GM19025 (cell line): ENCODE measurements at regions not wholly inside any gene's neighbourhood (a gene's known extent, or its start where the extent isn't known, plus 50 kb on each side); places are given as distances from the start of the nearest gene placed in this dataset.

Experiments used
- ATAC-seq: cut with Tn5 transposase; IDR thresholded peaks from one replicate; pipeline ENCODE4 v1.9.1; 2021; ENCODE audit warnings: mild to moderate bottlenecking, low read depth, moderate library complexity; ENCODE audit not compliant: unreplicated experiment

DNA sequence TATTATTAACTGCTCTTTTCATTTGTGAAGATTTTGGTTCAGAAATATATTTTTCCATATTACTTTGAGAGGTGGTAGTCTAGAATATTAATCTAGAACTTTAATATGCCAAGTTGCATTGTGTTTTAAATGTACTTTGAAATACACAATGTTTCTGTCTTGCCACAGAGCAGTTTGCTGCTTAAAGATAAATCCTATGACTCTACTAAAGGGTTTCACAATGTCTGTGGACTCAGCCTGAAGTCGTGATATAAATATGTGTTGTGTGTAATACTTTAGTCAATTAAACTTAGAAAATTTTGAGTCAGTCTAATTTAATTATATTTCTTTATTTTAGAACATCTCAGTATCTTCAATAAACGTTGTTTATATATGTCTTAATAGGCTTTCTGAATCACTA, 1771.7 kb upstream of the PCDH7 start:
- no peak for ATAC-seq

- no peak for ATAC-seq
Observed at GRCh38 chr4:28966982-28967381, 1753.2 kb upstream of the PCDH7 start.

DNA sequence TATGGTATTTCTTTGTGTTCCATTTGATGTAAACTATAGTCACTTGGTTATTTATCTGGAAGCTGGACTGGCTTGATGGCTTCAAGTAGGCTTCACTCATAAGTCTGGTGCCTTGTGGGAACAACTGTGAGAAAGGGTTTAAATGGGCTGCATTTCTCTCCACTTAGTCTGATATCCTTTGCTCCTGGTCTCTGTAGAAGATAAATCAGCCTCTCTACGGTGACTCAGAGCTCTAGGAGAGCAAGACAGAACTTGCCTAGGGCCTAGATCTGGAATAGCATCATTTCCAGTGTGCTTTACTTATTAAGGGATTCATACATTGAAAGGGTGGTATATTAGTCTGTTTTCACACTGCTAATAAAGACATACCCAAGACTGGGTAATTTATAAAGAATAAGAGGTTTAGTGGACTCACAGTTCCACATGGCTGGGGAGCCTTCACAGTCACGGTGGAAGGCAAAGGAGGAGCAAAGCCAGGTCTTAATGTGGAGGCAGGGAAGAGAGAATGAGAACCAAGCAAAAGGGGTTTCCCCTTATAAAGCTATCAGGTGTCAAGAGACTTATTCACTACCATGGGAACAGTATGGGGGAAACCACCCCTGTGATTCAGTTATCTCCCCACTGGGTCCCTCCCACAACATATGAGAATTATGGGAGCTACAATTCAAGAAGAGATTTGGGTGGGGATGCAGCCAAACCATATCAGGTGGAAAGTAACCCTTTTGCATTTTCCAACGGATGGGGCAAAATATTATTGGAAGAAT, 1746.4 kb upstream of the PCDH7 start:
- ATAC-seq, result no peak

- no peak for ATAC-seq
Observed at GRCh38 chr4:28976369-28976768, 1743.8 kb upstream of the PCDH7 start.

DNA sequence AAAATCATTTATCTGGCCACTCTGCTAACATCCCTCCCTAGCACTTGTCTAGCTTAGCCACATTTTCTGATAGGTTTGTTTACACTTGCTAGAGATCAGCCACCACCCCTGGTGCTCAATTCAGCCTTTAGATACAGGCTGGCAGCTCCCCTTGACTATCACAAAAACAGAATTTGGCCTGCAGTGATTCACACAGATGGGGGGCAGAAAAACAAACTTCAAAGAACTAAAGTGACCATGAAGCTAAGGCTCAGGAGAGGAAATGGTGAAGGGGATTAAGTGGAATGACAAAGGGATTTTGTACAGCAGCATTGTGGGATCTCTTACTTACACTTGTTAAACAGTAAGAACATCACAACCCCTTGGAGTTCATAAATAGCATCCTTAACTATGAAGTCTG, 1718.0 kb upstream of the PCDH7 start:
- no peak for ATAC-seq

- no peak for ATAC-seq
Observed at GRCh38 chr4:29005838-29006237, 1714.3 kb upstream of the PCDH7 start.

DNA sequence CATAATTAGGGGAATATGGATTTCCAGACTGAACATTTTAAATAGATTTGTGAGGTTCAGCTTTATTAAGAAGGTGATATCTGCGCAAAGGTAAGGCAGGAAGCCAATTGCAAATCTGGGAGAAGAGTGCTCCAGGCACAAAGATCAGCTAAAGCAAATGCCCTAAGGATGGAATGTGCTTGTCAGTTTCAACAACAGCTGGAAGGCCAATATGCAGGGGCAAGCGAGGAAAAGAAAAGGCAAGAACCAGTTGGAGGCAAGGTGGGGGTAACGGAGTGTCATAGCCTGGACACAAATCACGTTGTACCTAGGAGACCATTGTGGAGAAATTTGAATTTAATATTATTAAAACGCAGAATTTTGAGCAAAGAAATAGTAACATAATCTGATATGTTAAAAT, 1710.3 kb upstream of the PCDH7 start:
- no peak for ATAC-seq

- no peak for ATAC-seq
Observed at GRCh38 chr4:29013341-29013740, 1706.8 kb upstream of the PCDH7 start.

DNA sequence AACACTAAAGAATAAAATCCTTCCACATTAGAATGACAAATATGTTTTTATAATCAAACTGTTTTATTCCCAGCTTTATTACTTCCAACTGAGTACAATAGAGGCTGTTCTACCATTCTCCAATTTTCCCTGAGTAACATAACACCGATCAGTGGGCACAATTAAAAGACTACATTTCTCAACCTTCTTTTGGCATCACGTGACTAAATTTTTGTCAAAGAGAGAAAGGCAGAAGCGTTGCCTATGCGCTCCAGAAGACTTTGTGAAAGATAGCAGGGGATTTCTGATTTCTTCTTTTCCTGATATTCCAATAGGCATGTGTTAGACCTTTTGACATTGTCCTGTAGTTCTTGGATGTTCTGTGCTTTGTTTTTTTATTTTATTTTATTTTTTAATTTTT, 1705.6 kb upstream of the PCDH7 start:
- ATAC-seq, result no peak

DNA sequence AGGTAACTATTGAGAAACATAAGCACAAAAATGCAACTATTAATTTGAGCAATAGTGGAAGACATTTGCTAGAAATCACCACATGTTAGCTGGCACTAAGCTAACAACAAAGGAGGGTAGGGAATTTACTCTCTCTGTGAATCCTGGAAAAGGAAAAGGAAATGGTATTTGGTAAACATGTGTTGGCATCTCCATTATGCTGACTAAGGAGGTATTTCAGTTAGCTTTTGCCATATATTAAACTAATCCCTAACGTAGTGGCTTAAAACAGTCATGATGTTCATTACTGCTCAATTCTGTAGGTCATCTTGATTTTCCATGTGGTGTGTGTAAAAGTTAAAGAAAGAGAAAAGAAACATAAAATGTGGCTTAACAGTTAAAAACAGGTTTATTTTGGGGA, 1686.5 kb upstream of the PCDH7 start:
- ATAC-seq, result no peak

GRCh38 chr4:29037501-29037900, 1682.7 kb upstream of the PCDH7 start:
- no peak for ATAC-seq

DNA sequence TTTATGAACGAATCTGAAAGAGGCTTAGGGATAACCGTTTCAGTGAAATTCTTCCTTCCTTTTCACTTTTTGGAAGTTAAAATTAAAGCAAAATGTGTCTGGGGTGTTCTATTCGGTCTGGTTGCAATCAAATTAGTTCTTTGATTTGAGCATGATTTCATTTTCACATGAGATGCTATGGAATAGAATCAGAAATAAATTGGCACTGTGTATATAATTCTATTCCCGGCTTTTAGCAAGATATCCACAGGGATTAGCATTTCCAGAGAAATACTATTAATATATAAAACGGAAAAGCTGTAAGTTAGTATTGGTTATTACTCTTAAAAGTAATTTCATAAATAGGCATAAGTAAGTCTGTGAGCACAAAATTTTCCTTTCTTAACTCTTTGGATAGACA, 1676.8 kb upstream of the PCDH7 start:
- ATAC-seq, result no peak

- no peak for ATAC-seq
Observed at GRCh38 chr4:29046186-29046585, 1674.0 kb upstream of the PCDH7 start.

GRCh38 chr4:29046781-29047180, 1673.4 kb upstream of the PCDH7 start:
- no peak for ATAC-seq

DNA sequence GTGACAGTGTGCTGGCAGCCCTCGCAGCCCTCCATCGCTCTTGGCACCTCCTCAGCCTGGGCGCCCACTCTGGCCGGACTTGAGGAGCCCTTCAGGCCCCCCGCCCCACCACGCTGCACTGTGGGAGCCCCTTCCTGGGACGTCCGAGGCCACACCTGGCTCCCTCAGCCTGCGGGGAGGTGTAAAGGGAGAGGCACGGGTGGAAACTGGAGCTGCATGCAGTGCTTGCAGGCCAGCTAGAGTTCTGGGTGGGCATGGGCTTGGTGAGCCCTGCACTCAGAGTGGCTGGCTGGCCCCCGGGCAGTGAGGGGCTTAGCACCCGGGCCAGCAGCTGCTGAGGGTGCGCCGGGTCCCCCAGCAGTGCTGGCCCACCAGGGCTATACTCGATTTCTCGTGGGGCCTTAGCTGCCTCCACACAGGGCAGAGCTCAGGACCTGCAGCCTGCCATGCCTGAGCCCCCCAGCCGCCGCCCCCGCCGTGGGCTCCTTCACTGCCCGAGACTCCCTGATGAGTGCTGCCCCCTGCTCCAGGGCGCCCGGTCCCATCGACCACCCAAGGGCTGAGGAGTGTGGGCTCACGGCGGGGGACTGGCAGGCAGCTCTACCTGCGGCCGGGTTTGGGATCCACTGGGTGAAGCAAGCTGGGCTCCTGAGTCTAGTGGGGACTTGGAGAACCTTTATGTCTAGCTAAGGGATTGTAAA, 1672.7 kb upstream of the PCDH7 start:
- no peak for ATAC-seq

DNA sequence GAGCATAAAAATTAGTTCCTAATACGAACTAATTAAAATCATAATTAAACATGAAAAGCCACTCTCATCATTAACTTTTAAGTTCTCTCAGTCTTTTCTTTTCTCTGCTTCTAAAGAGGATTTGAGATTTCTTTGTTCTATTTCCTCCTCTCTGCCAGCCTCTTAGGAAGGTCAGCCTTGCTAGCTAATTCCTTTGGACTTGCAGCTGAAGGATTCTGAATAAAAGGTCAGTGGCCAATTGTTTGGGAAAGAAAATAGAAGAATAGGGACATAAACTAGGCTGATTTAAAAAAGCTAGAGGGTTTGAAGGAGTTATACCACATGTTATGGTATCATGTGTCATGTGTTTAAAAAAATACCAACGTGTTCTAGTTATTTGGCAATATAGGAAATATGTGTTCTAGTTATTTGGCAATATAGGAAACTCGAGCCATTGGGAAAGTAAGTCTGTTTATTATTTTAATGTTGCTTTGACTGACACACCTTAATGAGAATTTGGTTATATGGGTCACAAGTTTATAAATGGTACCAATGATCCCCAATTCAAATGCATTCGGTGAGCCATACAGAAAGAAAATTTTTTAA, 1668.7 kb upstream of the PCDH7 start:
- ATAC-seq, result no peak

GRCh38 chr4:29052266-29052665, 1667.9 kb upstream of the PCDH7 start:
- ATAC-seq, result no peak

DNA sequence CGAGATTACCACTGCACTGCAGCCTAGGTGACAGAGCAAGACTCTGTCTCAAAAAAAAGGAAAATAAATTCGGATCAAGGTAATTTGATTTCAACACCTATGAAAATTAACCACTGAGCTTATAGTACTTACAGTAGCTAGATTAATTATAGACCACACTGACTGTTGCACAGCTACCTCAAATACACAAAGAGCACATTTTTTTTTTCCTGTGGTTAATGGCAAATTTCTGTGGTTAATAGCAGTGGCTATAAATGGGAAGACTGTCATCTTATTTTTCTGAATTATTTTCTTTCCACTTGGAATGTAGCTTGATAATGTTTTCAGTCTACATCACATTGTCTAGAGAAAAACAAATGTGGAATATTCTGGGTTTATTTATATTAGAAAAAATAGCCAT, 1661.6 kb upstream of the PCDH7 start:
- no peak for ATAC-seq

DNA sequence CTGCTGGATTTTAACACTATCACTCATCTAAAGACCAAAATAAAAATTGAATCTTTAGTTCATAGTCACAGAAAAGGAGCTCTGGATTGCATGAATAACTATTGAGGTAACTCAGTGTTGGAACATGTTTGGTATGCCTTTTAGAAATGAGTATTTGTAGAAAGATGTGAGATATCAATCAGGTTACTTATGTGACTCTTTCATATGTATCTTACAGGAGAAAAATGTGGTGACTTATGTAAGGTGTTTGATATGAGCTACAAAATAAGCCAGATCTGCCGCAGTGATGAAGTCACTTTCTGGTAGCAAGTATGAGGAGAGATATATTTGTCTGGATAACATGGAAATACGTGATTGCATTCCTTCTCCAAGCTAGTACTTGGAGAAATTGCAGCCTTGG, 1653.3 kb upstream of the PCDH7 start:
- ATAC-seq, result no peak

DNA sequence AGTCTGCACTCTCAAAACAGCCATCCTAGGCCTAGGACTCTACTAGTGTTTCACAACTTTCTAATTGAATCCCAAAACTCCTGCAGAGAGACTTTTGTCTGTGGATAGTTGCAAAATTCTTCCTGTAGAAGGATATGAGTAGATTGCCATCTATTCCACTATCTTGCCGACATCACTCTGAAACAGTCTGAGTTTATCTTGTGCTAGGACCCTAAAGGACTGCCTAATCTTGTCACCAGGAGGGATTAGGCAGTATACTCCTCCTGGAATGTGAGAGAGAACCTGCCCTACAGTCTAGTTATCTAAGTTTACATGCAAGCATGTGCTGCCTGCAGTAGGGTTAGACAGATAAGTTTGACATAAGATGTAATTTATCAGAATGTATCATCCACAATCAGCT, 1646.6 kb upstream of the PCDH7 start:
- ATAC-seq, result no peak

DNA sequence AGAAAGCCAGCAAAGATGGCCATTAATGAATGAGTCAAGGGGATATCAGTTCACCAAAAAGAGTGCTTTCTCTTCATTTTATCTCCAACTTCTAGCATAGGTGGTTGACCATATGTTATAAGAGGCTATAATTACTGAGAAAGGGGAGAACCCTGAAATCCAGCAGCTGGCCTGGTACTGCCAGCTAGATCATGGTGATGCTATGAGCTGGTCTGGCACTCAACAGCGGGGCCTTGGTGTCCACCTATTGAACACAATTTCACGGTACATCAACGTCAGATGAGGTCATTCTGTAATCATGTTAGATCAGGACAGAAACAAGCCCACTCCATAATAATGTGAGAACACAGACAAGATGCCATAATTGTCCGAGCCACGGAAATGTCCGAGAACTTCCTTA, 1644.8 kb upstream of the PCDH7 start:
- no peak for ATAC-seq

GRCh38 chr4:29079260-29079659, 1640.9 kb upstream of the PCDH7 start:
- no peak for ATAC-seq
